ENCODE measurements at regions not wholly inside any gene's neighbourhood (a gene's known extent, or its start where the extent isn't known, plus 50 kb on each side); places are given as distances from the start of the nearest gene placed in this dataset.
"Not testable (repeated sequence)": the region's sequence is repeated elsewhere in the genome, so short reads cannot be mapped to it uniquely, and the experiment has no call there.

GRCh38 chr18:4547126-4547525, 92.0 kb upstream of the DLGAP1 start:
- no peaks in the 10 kb centered on the region for H3K9me3 ChIP-seq (ENCODE audit: control insufficient read depth, insufficient read depth, low read depth, low read length)
- no peaks in the 10 kb centered on the region for H3K27me3 ChIP-seq (ENCODE audit: control insufficient read depth, insufficient read depth, low read length)
- no peak overlapping the region for H3K4me3 ChIP-seq (ENCODE audit: low read depth, low read length)
- H3K36me3 ChIP-seq (ENCODE audit: control insufficient read depth, insufficient read depth, low read length), result no peaks in the 10 kb centered on the region
- H3K27ac ChIP-seq (ENCODE audit: low read depth, low read length), result no peak overlapping the region
- H3K9ac ChIP-seq (ENCODE audit: low read length), result no peak overlapping the region
- no peaks in the 10 kb centered on the region for H3K4me1 ChIP-seq (ENCODE audit: control insufficient read depth, insufficient read depth, low read length)

GRCh38 chr18:4544142-4544541, 89.0 kb upstream of the DLGAP1 start:
- no peaks in the 10 kb centered on the region for H3K4me1 ChIP-seq (ENCODE audit: control insufficient read depth, insufficient read depth, low read length)
- no peaks in the 10 kb centered on the region for H3K9me3 ChIP-seq (ENCODE audit: control insufficient read depth, insufficient read depth, low read depth, low read length)
- H3K27ac ChIP-seq (ENCODE audit: low read depth, low read length), result no peak overlapping the region
- H3K36me3 ChIP-seq (ENCODE audit: control insufficient read depth, insufficient read depth, low read length), result no peaks in the 10 kb centered on the region
- H3K9ac ChIP-seq (ENCODE audit: low read length), result no peak overlapping the region
- no peak overlapping the region for H3K4me3 ChIP-seq (ENCODE audit: low read depth, low read length)
- H3K27me3 ChIP-seq (ENCODE audit: control insufficient read depth, insufficient read depth, low read length), result no peaks in the 10 kb centered on the region

- H3K9ac ChIP-seq (ENCODE audit: low read length), result no peak overlapping the region
- no peak overlapping the region for H3K4me3 ChIP-seq (ENCODE audit: low read depth, low read length)
- H3K27ac ChIP-seq (ENCODE audit: low read depth, low read length), result no peak overlapping the region
- H3K9me3 ChIP-seq (ENCODE audit: control insufficient read depth, insufficient read depth, low read depth, low read length), result no peaks in the 10 kb centered on the region
- no peaks in the 10 kb centered on the region for H3K36me3 ChIP-seq (ENCODE audit: control insufficient read depth, insufficient read depth, low read length)
- no peaks in the 10 kb centered on the region for H3K4me1 ChIP-seq (ENCODE audit: control insufficient read depth, insufficient read depth, low read length)
- no peaks in the 10 kb centered on the region for H3K27me3 ChIP-seq (ENCODE audit: control insufficient read depth, insufficient read depth, low read length)
Observed at GRCh38 chr18:4543711-4544110, 88.6 kb upstream of the DLGAP1 start.

- no peak overlapping the region for H3K4me3 ChIP-seq (ENCODE audit: low read depth, low read length)
- H3K27me3 ChIP-seq (ENCODE audit: control insufficient read depth, insufficient read depth, low read length), result no peaks in the 10 kb centered on the region
- no peaks in the 10 kb centered on the region for H3K4me1 ChIP-seq (ENCODE audit: control insufficient read depth, insufficient read depth, low read length)
- H3K9ac ChIP-seq (ENCODE audit: low read length), result no peak overlapping the region
- no peak overlapping the region for H3K27ac ChIP-seq (ENCODE audit: low read depth, low read length)
- peaks cover 5% of the 10 kb centered on the region; the same call in 1 of the 2 replicates for H3K9me3 ChIP-seq (ENCODE audit: control insufficient read depth, insufficient read depth, low read depth, low read length)
- H3K36me3 ChIP-seq (ENCODE audit: control insufficient read depth, insufficient read depth, low read length), result no peaks in the 10 kb centered on the region
Observed at GRCh38 chr18:4541588-4541987, 86.5 kb upstream of the DLGAP1 start.

- Histone ChIP-seq H3K4me3 (ENCODE audit: low read depth, low read length) (no peak overlapping the region), H3K27ac (ENCODE audit: low read depth, low read length) (no peak overlapping the region), H3K4me1 (ENCODE audit: control insufficient read depth, insufficient read depth, low read length) (no peaks in the 10 kb centered on the region), H3K36me3 (ENCODE audit: control insufficient read depth, insufficient read depth, low read length) (no peaks in the 10 kb centered on the region), H3K9me3 (ENCODE audit: control insufficient read depth, insufficient read depth, low read depth, low read length) (peaks cover 46% of the 10 kb centered on the region), H3K9ac (ENCODE audit: low read length) (no peak overlapping the region), H3K27me3 (ENCODE audit: control insufficient read depth, insufficient read depth, low read length) (no peaks in the 10 kb centered on the region)
Observed at GRCh38 chr18:4536447-4536846, 81.3 kb upstream of the DLGAP1 start.

- no peaks in the 10 kb centered on the region for H3K36me3 ChIP-seq (ENCODE audit: control insufficient read depth, insufficient read depth, low read length)
- peaks cover 25% of the 10 kb centered on the region for H3K9me3 ChIP-seq (ENCODE audit: control insufficient read depth, insufficient read depth, low read depth, low read length)
- no peaks in the 10 kb centered on the region for H3K27me3 ChIP-seq (ENCODE audit: control insufficient read depth, insufficient read depth, low read length)
- no peak overlapping the region for H3K4me3 ChIP-seq (ENCODE audit: low read depth, low read length)
- H3K27ac ChIP-seq (ENCODE audit: low read depth, low read length), result no peak overlapping the region
- no peak overlapping the region for H3K9ac ChIP-seq (ENCODE audit: low read length)
- no peaks in the 10 kb centered on the region for H3K4me1 ChIP-seq (ENCODE audit: control insufficient read depth, insufficient read depth, low read length)
Observed at GRCh38 chr18:4528405-4528804, 73.3 kb upstream of the DLGAP1 start.

- peaks cover 19% of the 10 kb centered on the region for H3K9me3 ChIP-seq (ENCODE audit: control insufficient read depth, insufficient read depth, low read depth, low read length)
- H3K36me3 ChIP-seq (ENCODE audit: control insufficient read depth, insufficient read depth, low read length); H3K4me1 ChIP-seq (ENCODE audit: control insufficient read depth, insufficient read depth, low read length); H3K9ac ChIP-seq (ENCODE audit: low read length); H3K4me3 ChIP-seq (ENCODE audit: low read depth, low read length); H3K27ac ChIP-seq (ENCODE audit: low read depth, low read length); H3K27me3 ChIP-seq (ENCODE audit: control insufficient read depth, insufficient read depth, low read length): not testable (repeated sequence)
Observed at GRCh38 chr18:4527826-4528225, 72.7 kb upstream of the DLGAP1 start.

GRCh38 chr18:4524096-4524495, 69.0 kb upstream of the DLGAP1 start:
- Histone ChIP-seq H3K9ac (ENCODE audit: low read length) (no peak overlapping the region), H3K4me1 (ENCODE audit: control insufficient read depth, insufficient read depth, low read length) (no peaks in the 10 kb centered on the region), H3K9me3 (ENCODE audit: control insufficient read depth, insufficient read depth, low read depth, low read length) (no peaks in the 10 kb centered on the region), H3K36me3 (ENCODE audit: control insufficient read depth, insufficient read depth, low read length) (no peaks in the 10 kb centered on the region), H3K27ac (ENCODE audit: low read depth, low read length) (no peak overlapping the region), H3K4me3 (ENCODE audit: low read depth, low read length) (no peak overlapping the region), H3K27me3 (ENCODE audit: control insufficient read depth, insufficient read depth, low read length) (no peaks in the 10 kb centered on the region)

GRCh38 chr18:4511166-4511565, 56.1 kb upstream of the DLGAP1 start:
- H3K4me3 ChIP-seq (ENCODE audit: low read depth, low read length), result no peak overlapping the region
- no peaks in the 10 kb centered on the region for H3K36me3 ChIP-seq (ENCODE audit: control insufficient read depth, insufficient read depth, low read length)
- no peak overlapping the region for H3K9ac ChIP-seq (ENCODE audit: low read length)
- no peak overlapping the region for H3K27ac ChIP-seq (ENCODE audit: low read depth, low read length)
- H3K27me3 ChIP-seq (ENCODE audit: control insufficient read depth, insufficient read depth, low read length), result no peaks in the 10 kb centered on the region
- H3K9me3 ChIP-seq (ENCODE audit: control insufficient read depth, insufficient read depth, low read depth, low read length), result no peaks in the 10 kb centered on the region; the same call in 1 of the 2 replicates
- H3K4me1 ChIP-seq (ENCODE audit: control insufficient read depth, insufficient read depth, low read length), result no peaks in the 10 kb centered on the region

- no peaks in the 10 kb centered on the region for H3K27me3 ChIP-seq (ENCODE audit: control insufficient read depth, insufficient read depth, low read length)
- H3K9ac ChIP-seq (ENCODE audit: low read length), result no peak overlapping the region
- H3K9me3 ChIP-seq (ENCODE audit: control insufficient read depth, insufficient read depth, low read depth, low read length), result no peaks in the 10 kb centered on the region; the same call in 1 of the 2 replicates
- H3K4me3 ChIP-seq (ENCODE audit: low read depth, low read length), result no peak overlapping the region
- no peak overlapping the region for H3K27ac ChIP-seq (ENCODE audit: low read depth, low read length)
- no peaks in the 10 kb centered on the region for H3K4me1 ChIP-seq (ENCODE audit: control insufficient read depth, insufficient read depth, low read length)
- no peaks in the 10 kb centered on the region for H3K36me3 ChIP-seq (ENCODE audit: control insufficient read depth, insufficient read depth, low read length)
Observed at GRCh38 chr18:4510711-4511110, 55.6 kb upstream of the DLGAP1 start.

GRCh38 chr18:4510160-4510559, 55.1 kb upstream of the DLGAP1 start:
- H3K36me3 ChIP-seq (ENCODE audit: control insufficient read depth, insufficient read depth, low read length), result no peaks in the 10 kb centered on the region
- no peaks in the 10 kb centered on the region for H3K4me1 ChIP-seq (ENCODE audit: control insufficient read depth, insufficient read depth, low read length)
- H3K27me3 ChIP-seq (ENCODE audit: control insufficient read depth, insufficient read depth, low read length), result no peaks in the 10 kb centered on the region
- H3K27ac ChIP-seq (ENCODE audit: low read depth, low read length), result no peak overlapping the region
- no peaks in the 10 kb centered on the region; the same call in 1 of the 2 replicates for H3K9me3 ChIP-seq (ENCODE audit: control insufficient read depth, insufficient read depth, low read depth, low read length)
- H3K4me3 ChIP-seq (ENCODE audit: low read depth, low read length), result no peak overlapping the region
- no peak overlapping the region for H3K9ac ChIP-seq (ENCODE audit: low read length)
